ENCODE measurements at regions not wholly inside any gene's neighbourhood (a gene's known extent, or its start where the extent isn't known, plus 50 kb on each side); places are given as distances from the start of the nearest gene placed in this dataset.

DNA sequence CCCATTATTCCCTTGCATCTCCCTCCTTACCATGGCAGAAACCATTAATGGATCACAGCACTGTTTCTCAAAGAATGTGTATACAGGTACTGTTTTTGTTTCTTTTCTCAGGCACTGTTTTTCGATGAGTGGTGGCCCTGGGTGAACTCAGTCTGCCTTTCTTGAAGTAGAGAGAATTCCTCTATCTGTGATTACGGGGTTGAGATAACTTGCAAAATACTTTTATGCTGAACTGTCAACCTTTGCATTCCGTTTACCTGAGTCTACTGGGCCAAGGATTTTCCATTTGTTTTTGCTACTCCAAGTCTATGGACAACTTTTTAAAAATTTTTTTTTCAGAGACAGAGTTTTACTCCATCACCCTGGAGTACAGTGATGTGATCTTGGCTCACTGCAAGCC is 82.7 kb upstream of the CLINT1 start:
- TF ChIP-seq, protein P1, sequence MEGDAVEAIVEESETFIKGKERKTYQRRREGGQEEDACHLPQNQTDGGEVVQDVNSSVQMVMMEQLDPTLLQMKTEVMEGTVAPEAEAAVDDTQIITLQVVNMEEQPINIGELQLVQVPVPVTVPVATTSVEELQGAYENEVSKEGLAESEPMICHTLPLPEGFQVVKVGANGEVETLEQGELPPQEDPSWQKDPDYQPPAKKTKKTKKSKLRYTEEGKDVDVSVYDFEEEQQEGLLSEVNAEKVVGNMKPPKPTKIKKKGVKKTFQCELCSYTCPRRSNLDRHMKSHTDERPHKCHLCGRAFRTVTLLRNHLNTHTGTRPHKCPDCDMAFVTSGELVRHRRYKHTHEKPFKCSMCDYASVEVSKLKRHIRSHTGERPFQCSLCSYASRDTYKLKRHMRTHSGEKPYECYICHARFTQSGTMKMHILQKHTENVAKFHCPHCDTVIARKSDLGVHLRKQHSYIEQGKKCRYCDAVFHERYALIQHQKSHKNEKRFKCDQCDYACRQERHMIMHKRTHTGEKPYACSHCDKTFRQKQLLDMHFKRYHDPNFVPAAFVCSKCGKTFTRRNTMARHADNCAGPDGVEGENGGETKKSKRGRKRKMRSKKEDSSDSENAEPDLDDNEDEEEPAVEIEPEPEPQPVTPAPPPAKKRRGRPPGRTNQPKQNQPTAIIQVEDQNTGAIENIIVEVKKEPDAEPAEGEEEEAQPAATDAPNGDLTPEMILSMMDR (IDR thresholded peaks at IDR 0.05; ENCODE audit: low read length): no peak
- no peak for TF ChIP-seq EZH2 (optimal IDR thresholded peaks at IDR 0.05; ENCODE audit: low read depth, low read length)
- no peak for TF ChIP-seq EZH2phosphoT487 (IDR thresholded peaks at IDR 0.05; ENCODE audit: low read length)

Measured in MM.1S (cell line).